H1 (cell line): ENCODE measurements at regions not wholly inside any gene's neighbourhood (a gene's known extent, or its start where the extent isn't known, plus 50 kb on each side); places are given as distances from the start of the nearest gene placed in this dataset.
"Not testable (repeated sequence)": the region's sequence is repeated elsewhere in the genome, so short reads cannot be mapped to it uniquely, and the experiment has no call there.

Source experiments
- CEBPB ChIP-seq: IDR thresholded peaks from 2 replicates; pipeline ENCODE4 v1.6.1; 2012; ENCODE audit warnings: low read depth, low read length
- EZH2 ChIP-seq: fragments of 200-600 bp; sonication (generic); IDR thresholded peaks from 2 replicates; pipeline ENCODE4 v1.7.1; 2012; ENCODE audit warnings: low read depth, mild to moderate bottlenecking, moderate library complexity, low read length, inconsistent platforms; ENCODE audit not compliant: severe bottlenecking
- HDAC2 ChIP-seq, 2 experiments: fragments of 300-600 bp in 1 of 2; sonication (generic) in 1 of 2; IDR thresholded peaks; 2 replicates each; pipeline ENCODE4 v1.6.1; 2011 to 2012; ENCODE audit warnings: low read depth in 2 of 2, low read length in 2 of 2, mild to moderate bottlenecking in 2 of 2, moderate library complexity in 2 of 2, borderline replicate concordance in 1 of 2, inconsistent platforms in 1 of 2
- JUN ChIP-seq: IDR thresholded peaks from 2 replicates; pipeline ENCODE4 v1.6.1; 2011; ENCODE audit warnings: low read depth, mild to moderate bottlenecking, improper control_type of control experiment, low read length
- NRF1 ChIP-seq: IDR thresholded peaks from 2 replicates; pipeline ENCODE4 v1.6.1; 2011; ENCODE audit warnings: mild to moderate bottlenecking, low read depth, low read length, improper control_type of control experiment
- POLR2A ChIP-seq, 2 experiments: IDR thresholded peaks; 1 replicate in 1 of 2; 2 replicates in 1 of 2; pipeline ENCODE4 v1.6.1; 2011; ENCODE audit warnings: low read depth in 2 of 2, low read length in 2 of 2, mild to moderate bottlenecking in 2 of 2; ENCODE audit errors: control extremely low read depth in 1 of 2
- RAD21 ChIP-seq, 2 experiments: IDR thresholded peaks in 1 of 2; conservative IDR thresholded peaks in 1 of 2; 2 replicates each; pipeline ENCODE4 v1.6.1; 2011; ENCODE audit warnings: low read depth in 2 of 2, low read length in 2 of 2, improper control_type of control experiment in 1 of 2, inconsistent platforms in 1 of 2, mild to moderate bottlenecking in 1 of 2, moderate library complexity in 1 of 2
- SIRT6 ChIP-seq: IDR thresholded peaks from one replicate; pipeline ENCODE4 v1.7.1; 2012; ENCODE audit warnings: low read length, inconsistent platforms
- SP1 ChIP-seq: IDR thresholded peaks from 2 replicates; pipeline ENCODE4 v1.6.1; 2011; ENCODE audit warnings: low read depth, low read length
- TAF1 ChIP-seq: IDR thresholded peaks from 2 replicates; pipeline ENCODE4 v1.6.1; 2011; ENCODE audit warnings: mild to moderate bottlenecking, low read depth, low read length
- TF ChIP-seq, protein P1 (sequence below), 3 experiments: IDR thresholded peaks; 1 replicate in 2 of 3; 2 replicates in 1 of 3; pipeline versions ENCODE4 v1.5.1 to v1.6.1; 2011; ENCODE audit warnings: low read length in 3 of 3, mild to moderate bottlenecking in 3 of 3, inconsistent platforms in 2 of 3, low read depth in 1 of 3, moderate library complexity in 1 of 3; ENCODE audit not compliant: insufficient read depth in 1 of 3; ENCODE audit errors: control extremely low read depth in 1 of 3
- TF ChIP-seq, protein P2 (sequence below): IDR thresholded peaks from 2 replicates; pipeline ENCODE4 v1.6.1; 2012; ENCODE audit warnings: inconsistent platforms
- TF ChIP-seq, protein P3 (sequence below): fragments of 300-600 bp; sonication (generic); IDR thresholded peaks from 2 replicates; pipeline ENCODE4 v1.7.1; 2012; ENCODE audit warnings: low read length, moderate library complexity, mild to moderate bottlenecking, inconsistent platforms; ENCODE audit not compliant: insufficient replicate concordance

DNA sequence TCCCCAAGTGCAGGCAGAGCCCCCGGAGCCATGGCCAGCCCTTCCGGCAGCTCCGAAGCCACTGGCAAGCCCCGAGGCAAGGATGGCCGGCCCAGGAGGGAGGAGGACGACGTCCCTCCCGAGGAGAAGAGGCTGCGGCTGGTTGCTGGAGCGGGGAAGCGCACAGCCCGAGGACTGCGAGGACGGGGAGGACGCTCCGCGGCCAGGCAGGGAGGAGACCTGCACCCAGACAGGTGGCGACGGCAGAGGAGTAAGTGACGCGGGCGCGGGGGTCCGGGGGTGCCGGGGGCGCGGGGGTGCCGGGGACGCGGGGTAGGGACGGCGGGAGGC is 56.8 kb upstream of the KRTAP5-11 start:
- TF ChIP-seq NRF1; EZH2; JUN; SIRT6; CEBPB; TAF1; SP1; POLR2A (IDR thresholded peaks at IDR 0.05; ENCODE audit: control extremely low read depth in 1 of 2, low read depth in 2 of 2, low read length in 2 of 2); RAD21 (IDR thresholded peaks at IDR 0.05 in 1 of 2, conservative IDR thresholded peaks at IDR 0.05 in 1 of 2; ENCODE audit: low read depth in 2 of 2, low read length in 2 of 2); HDAC2 (IDR thresholded peaks at IDR 0.05; ENCODE audit: borderline replicate concordance in 1 of 2, low read depth in 2 of 2, low read length in 2 of 2): not testable (repeated sequence)
- TF ChIP-seq, protein P1, sequence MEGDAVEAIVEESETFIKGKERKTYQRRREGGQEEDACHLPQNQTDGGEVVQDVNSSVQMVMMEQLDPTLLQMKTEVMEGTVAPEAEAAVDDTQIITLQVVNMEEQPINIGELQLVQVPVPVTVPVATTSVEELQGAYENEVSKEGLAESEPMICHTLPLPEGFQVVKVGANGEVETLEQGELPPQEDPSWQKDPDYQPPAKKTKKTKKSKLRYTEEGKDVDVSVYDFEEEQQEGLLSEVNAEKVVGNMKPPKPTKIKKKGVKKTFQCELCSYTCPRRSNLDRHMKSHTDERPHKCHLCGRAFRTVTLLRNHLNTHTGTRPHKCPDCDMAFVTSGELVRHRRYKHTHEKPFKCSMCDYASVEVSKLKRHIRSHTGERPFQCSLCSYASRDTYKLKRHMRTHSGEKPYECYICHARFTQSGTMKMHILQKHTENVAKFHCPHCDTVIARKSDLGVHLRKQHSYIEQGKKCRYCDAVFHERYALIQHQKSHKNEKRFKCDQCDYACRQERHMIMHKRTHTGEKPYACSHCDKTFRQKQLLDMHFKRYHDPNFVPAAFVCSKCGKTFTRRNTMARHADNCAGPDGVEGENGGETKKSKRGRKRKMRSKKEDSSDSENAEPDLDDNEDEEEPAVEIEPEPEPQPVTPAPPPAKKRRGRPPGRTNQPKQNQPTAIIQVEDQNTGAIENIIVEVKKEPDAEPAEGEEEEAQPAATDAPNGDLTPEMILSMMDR (IDR thresholded peaks at IDR 0.05; ENCODE audit: control extremely low read depth in 1 of 3, insufficient read depth in 1 of 3, low read depth in 1 of 3, low read length in 3 of 3), result not testable (repeated sequence)
- TF ChIP-seq, protein P2, sequence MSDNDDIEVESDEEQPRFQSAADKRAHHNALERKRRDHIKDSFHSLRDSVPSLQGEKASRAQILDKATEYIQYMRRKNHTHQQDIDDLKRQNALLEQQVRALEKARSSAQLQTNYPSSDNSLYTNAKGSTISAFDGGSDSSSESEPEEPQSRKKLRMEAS, result not testable (repeated sequence)
- TF ChIP-seq, protein P3, sequence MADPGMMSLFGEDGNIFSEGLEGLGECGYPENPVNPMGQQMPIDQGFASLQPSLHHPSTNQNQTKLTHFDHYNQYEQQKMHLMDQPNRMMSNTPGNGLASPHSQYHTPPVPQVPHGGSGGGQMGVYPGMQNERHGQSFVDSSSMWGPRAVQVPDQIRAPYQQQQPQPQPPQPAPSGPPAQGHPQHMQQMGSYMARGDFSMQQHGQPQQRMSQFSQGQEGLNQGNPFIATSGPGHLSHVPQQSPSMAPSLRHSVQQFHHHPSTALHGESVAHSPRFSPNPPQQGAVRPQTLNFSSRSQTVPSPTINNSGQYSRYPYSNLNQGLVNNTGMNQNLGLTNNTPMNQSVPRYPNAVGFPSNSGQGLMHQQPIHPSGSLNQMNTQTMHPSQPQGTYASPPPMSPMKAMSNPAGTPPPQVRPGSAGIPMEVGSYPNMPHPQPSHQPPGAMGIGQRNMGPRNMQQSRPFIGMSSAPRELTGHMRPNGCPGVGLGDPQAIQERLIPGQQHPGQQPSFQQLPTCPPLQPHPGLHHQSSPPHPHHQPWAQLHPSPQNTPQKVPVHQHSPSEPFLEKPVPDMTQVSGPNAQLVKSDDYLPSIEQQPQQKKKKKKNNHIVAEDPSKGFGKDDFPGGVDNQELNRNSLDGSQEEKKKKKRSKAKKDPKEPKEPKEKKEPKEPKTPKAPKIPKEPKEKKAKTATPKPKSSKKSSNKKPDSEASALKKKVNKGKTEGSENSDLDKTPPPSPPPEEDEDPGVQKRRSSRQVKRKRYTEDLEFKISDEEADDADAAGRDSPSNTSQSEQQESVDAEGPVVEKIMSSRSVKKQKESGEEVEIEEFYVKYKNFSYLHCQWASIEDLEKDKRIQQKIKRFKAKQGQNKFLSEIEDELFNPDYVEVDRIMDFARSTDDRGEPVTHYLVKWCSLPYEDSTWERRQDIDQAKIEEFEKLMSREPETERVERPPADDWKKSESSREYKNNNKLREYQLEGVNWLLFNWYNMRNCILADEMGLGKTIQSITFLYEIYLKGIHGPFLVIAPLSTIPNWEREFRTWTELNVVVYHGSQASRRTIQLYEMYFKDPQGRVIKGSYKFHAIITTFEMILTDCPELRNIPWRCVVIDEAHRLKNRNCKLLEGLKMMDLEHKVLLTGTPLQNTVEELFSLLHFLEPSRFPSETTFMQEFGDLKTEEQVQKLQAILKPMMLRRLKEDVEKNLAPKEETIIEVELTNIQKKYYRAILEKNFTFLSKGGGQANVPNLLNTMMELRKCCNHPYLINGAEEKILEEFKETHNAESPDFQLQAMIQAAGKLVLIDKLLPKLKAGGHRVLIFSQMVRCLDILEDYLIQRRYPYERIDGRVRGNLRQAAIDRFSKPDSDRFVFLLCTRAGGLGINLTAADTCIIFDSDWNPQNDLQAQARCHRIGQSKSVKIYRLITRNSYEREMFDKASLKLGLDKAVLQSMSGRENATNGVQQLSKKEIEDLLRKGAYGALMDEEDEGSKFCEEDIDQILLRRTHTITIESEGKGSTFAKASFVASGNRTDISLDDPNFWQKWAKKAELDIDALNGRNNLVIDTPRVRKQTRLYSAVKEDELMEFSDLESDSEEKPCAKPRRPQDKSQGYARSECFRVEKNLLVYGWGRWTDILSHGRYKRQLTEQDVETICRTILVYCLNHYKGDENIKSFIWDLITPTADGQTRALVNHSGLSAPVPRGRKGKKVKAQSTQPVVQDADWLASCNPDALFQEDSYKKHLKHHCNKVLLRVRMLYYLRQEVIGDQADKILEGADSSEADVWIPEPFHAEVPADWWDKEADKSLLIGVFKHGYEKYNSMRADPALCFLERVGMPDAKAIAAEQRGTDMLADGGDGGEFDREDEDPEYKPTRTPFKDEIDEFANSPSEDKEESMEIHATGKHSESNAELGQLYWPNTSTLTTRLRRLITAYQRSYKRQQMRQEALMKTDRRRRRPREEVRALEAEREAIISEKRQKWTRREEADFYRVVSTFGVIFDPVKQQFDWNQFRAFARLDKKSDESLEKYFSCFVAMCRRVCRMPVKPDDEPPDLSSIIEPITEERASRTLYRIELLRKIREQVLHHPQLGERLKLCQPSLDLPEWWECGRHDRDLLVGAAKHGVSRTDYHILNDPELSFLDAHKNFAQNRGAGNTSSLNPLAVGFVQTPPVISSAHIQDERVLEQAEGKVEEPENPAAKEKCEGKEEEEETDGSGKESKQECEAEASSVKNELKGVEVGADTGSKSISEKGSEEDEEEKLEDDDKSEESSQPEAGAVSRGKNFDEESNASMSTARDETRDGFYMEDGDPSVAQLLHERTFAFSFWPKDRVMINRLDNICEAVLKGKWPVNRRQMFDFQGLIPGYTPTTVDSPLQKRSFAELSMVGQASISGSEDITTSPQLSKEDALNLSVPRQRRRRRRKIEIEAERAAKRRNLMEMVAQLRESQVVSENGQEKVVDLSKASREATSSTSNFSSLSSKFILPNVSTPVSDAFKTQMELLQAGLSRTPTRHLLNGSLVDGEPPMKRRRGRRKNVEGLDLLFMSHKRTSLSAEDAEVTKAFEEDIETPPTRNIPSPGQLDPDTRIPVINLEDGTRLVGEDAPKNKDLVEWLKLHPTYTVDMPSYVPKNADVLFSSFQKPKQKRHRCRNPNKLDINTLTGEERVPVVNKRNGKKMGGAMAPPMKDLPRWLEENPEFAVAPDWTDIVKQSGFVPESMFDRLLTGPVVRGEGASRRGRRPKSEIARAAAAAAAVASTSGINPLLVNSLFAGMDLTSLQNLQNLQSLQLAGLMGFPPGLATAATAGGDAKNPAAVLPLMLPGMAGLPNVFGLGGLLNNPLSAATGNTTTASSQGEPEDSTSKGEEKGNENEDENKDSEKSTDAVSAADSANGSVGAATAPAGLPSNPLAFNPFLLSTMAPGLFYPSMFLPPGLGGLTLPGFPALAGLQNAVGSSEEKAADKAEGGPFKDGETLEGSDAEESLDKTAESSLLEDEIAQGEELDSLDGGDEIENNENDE, result not testable (repeated sequence)
